Activated naive CD4-positive, alpha-beta T cell treated with anti-CD3 and anti-CD28 coated beads, Interleukin-2, amount 50 U/mL, for 24 hours (primary cell): ENCODE measurements at regions not wholly inside any gene's neighbourhood (a gene's known extent, or its start where the extent isn't known, plus 50 kb on each side); places are given as distances from the start of the nearest gene placed in this dataset.

Experiments
- H3K27ac Mint-ChIP-seq: one replicate; pipeline ENCODE4 v1.8.0; 2021; ENCODE audit warnings: mild to moderate bottlenecking, mixed read lengths
- H3K27me3 Mint-ChIP-seq: one replicate; pipeline ENCODE4 v1.8.0; 2021; ENCODE audit warnings: mixed read lengths
- H3K36me3 Mint-ChIP-seq: one replicate; pipeline ENCODE4 v1.8.0; 2021; ENCODE audit warnings: mixed read lengths
- H3K4me1 Mint-ChIP-seq: one replicate; pipeline ENCODE4 v1.8.0; 2021; ENCODE audit warnings: mixed read lengths
- H3K4me3 Mint-ChIP-seq: one replicate; pipeline ENCODE4 v1.8.0; 2021; ENCODE audit warnings: mild to moderate bottlenecking, mixed read lengths
- H3K9me3 Mint-ChIP-seq: one replicate; pipeline ENCODE4 v1.8.0; 2021; ENCODE audit warnings: mixed read lengths

- Mint-ChIP-seq H3K4me1 (no peaks in the 10 kb centered on the region), H3K36me3 (no peaks in the 10 kb centered on the region), H3K27ac (no peak overlapping the region), H3K27me3 (no peaks in the 10 kb centered on the region), H3K4me3 (no peak overlapping the region), H3K9me3 (no peaks in the 10 kb centered on the region)
Measured at GRCh38 chr2:120501591-120501990, 155.7 kb downstream of the INHBB start.

GRCh38 chr2:120502357-120502756, 156.4 kb downstream of the INHBB start:
- no peak overlapping the region for H3K4me3 Mint-ChIP-seq
- no peaks in the 10 kb centered on the region for H3K4me1 Mint-ChIP-seq
- H3K27me3 Mint-ChIP-seq: no peaks in the 10 kb centered on the region
- no peaks in the 10 kb centered on the region for H3K36me3 Mint-ChIP-seq
- no peak overlapping the region for H3K27ac Mint-ChIP-seq
- H3K9me3 Mint-ChIP-seq: no peaks in the 10 kb centered on the region

GRCh38 chr2:120502761-120503160, 156.8 kb downstream of the INHBB start:
- no peaks in the 10 kb centered on the region for H3K36me3 Mint-ChIP-seq
- H3K27ac Mint-ChIP-seq: no peak overlapping the region
- H3K27me3 Mint-ChIP-seq: no peaks in the 10 kb centered on the region
- no peak overlapping the region for H3K4me3 Mint-ChIP-seq
- no peaks in the 10 kb centered on the region for H3K4me1 Mint-ChIP-seq
- H3K9me3 Mint-ChIP-seq: no peaks in the 10 kb centered on the region

GRCh38 chr2:120503206-120503792, 157.4 kb downstream of the INHBB start:
- no peak overlapping the region for H3K27ac Mint-ChIP-seq
- H3K27me3 Mint-ChIP-seq: no peaks in the 10 kb centered on the region
- no peaks in the 10 kb centered on the region for H3K9me3 Mint-ChIP-seq
- H3K4me1 Mint-ChIP-seq: no peaks in the 10 kb centered on the region
- no peak overlapping the region for H3K4me3 Mint-ChIP-seq
- H3K36me3 Mint-ChIP-seq: no peaks in the 10 kb centered on the region

GRCh38 chr2:120503793-120504571, 158.0 kb downstream of the INHBB start:
- Mint-ChIP-seq H3K4me1 (no peaks in the 10 kb centered on the region), H3K27ac (no peak overlapping the region), H3K36me3 (no peaks in the 10 kb centered on the region), H3K9me3 (no peaks in the 10 kb centered on the region), H3K4me3 (no peak overlapping the region), H3K27me3 (no peaks in the 10 kb centered on the region)

GRCh38 chr2:120504936-120505705, 159.2 kb downstream of the INHBB start:
- H3K4me1 Mint-ChIP-seq: no peaks in the 10 kb centered on the region
- no peak overlapping the region for H3K4me3 Mint-ChIP-seq
- no peaks in the 10 kb centered on the region for H3K36me3 Mint-ChIP-seq
- H3K9me3 Mint-ChIP-seq: no peaks in the 10 kb centered on the region
- no peak overlapping the region for H3K27ac Mint-ChIP-seq
- no peaks in the 10 kb centered on the region for H3K27me3 Mint-ChIP-seq

- no peak overlapping the region for H3K27ac Mint-ChIP-seq
- no peaks in the 10 kb centered on the region for H3K27me3 Mint-ChIP-seq
- H3K9me3 Mint-ChIP-seq: no peaks in the 10 kb centered on the region
- no peaks in the 10 kb centered on the region for H3K4me1 Mint-ChIP-seq
- H3K4me3 Mint-ChIP-seq: no peak overlapping the region
- H3K36me3 Mint-ChIP-seq: no peaks in the 10 kb centered on the region
Measured at GRCh38 chr2:120508567-120509041, 162.7 kb downstream of the INHBB start.

GRCh38 chr2:120509213-120509815, 163.4 kb downstream of the INHBB start:
- H3K27ac Mint-ChIP-seq: no peak overlapping the region
- no peaks in the 10 kb centered on the region for H3K27me3 Mint-ChIP-seq
- no peaks in the 10 kb centered on the region for H3K4me1 Mint-ChIP-seq
- no peaks in the 10 kb centered on the region for H3K36me3 Mint-ChIP-seq
- no peaks in the 10 kb centered on the region for H3K9me3 Mint-ChIP-seq
- H3K4me3 Mint-ChIP-seq: no peak overlapping the region

GRCh38 chr2:120509991-120510735, 164.2 kb downstream of the INHBB start:
- no peaks in the 10 kb centered on the region for H3K4me1 Mint-ChIP-seq
- no peaks in the 10 kb centered on the region for H3K27me3 Mint-ChIP-seq
- no peaks in the 10 kb centered on the region for H3K36me3 Mint-ChIP-seq
- H3K9me3 Mint-ChIP-seq: no peaks in the 10 kb centered on the region
- no peak overlapping the region for H3K27ac Mint-ChIP-seq
- no peak overlapping the region for H3K4me3 Mint-ChIP-seq

GRCh38 chr2:120510751-120511395, 164.9 kb downstream of the INHBB start:
- H3K27ac Mint-ChIP-seq: no peak overlapping the region
- H3K27me3 Mint-ChIP-seq: no peaks in the 10 kb centered on the region
- H3K36me3 Mint-ChIP-seq: no peaks in the 10 kb centered on the region
- H3K9me3 Mint-ChIP-seq: no peaks in the 10 kb centered on the region
- H3K4me1 Mint-ChIP-seq: no peaks in the 10 kb centered on the region
- no peak overlapping the region for H3K4me3 Mint-ChIP-seq

GRCh38 chr2:120511536-120511935, 165.6 kb downstream of the INHBB start:
- H3K27ac Mint-ChIP-seq: no peak overlapping the region
- no peaks in the 10 kb centered on the region for H3K4me1 Mint-ChIP-seq
- no peak overlapping the region for H3K4me3 Mint-ChIP-seq
- H3K9me3 Mint-ChIP-seq: no peaks in the 10 kb centered on the region
- H3K36me3 Mint-ChIP-seq: no peaks in the 10 kb centered on the region
- H3K27me3 Mint-ChIP-seq: no peaks in the 10 kb centered on the region

GRCh38 chr2:120511947-120512710, 166.2 kb downstream of the INHBB start:
- Mint-ChIP-seq H3K27ac (no peak overlapping the region), H3K27me3 (no peaks in the 10 kb centered on the region), H3K9me3 (no peaks in the 10 kb centered on the region), H3K4me1 (no peaks in the 10 kb centered on the region), H3K36me3 (no peaks in the 10 kb centered on the region), H3K4me3 (no peak overlapping the region)

- H3K27me3 Mint-ChIP-seq: no peaks in the 10 kb centered on the region
- no peak overlapping the region for H3K27ac Mint-ChIP-seq
- H3K4me3 Mint-ChIP-seq: no peak overlapping the region
- H3K9me3 Mint-ChIP-seq: no peaks in the 10 kb centered on the region
- no peaks in the 10 kb centered on the region for H3K4me1 Mint-ChIP-seq
- no peaks in the 10 kb centered on the region for H3K36me3 Mint-ChIP-seq
Measured at GRCh38 chr2:120513776-120514357, 167.9 kb downstream of the INHBB start.

- H3K36me3 Mint-ChIP-seq: no peaks in the 10 kb centered on the region
- H3K27me3 Mint-ChIP-seq: no peaks in the 10 kb centered on the region
- no peak overlapping the region for H3K27ac Mint-ChIP-seq
- H3K9me3 Mint-ChIP-seq: no peaks in the 10 kb centered on the region
- no peaks in the 10 kb centered on the region for H3K4me1 Mint-ChIP-seq
- no peak overlapping the region for H3K4me3 Mint-ChIP-seq
Measured at GRCh38 chr2:120514521-120514920, 168.6 kb downstream of the INHBB start.
